Gastroesophageal sphincter (tissue), 4 donors: ENCODE measurements at regions not wholly inside any gene's neighbourhood (a gene's known extent, or its start where the extent isn't known, plus 50 kb on each side); places are given as distances from the start of the nearest gene placed in this dataset.

Experiments used
- ATAC-seq: fragments of 150-250 bp; one replicate; pipeline ENCODE4 v1.9.1; 2016; ENCODE audit warnings: mild to moderate bottlenecking, moderate library complexity
- H3K27ac ChIP-seq, 4 donors: fragments of 200-600 bp; sonication (generic) in 3 of 4; 1 replicate in 3 of 4; 2 replicates in 1 of 4; pipeline ENCODE4 v1.5.1; 2016 to 2019
- H3K27me3 ChIP-seq: fragments of 200-600 bp; sonication (generic); one replicate; pipeline ENCODE4 v1.5.1; 2019
- H3K36me3 ChIP-seq, 2 donors: fragments of 200-600 bp; sonication (generic); one replicate each; pipeline ENCODE4 v1.5.1; 2019; ENCODE audit warnings: control low read depth in 1 of 2
- H3K4me1 ChIP-seq, 3 donors: fragments of 200-600 bp; sonication (generic); 1 replicate in 2 of 3; 2 replicates in 1 of 3; pipeline ENCODE4 v1.5.1; 2016 to 2019; ENCODE audit warnings: control low read depth in 2 of 3
- H3K4me3 ChIP-seq, 2 donors: fragments of 200-600 bp; sonication (generic); one replicate each; pipeline ENCODE4 v1.5.1; 2019; ENCODE audit warnings: mild to moderate bottlenecking in 1 of 2, moderate library complexity in 1 of 2
- H3K9me3 ChIP-seq, 3 donors: fragments of 200-600 bp; sonication (generic); one replicate each; pipeline ENCODE4 v1.5.1; 2017 to 2019; ENCODE audit warnings: control low read depth in 2 of 3
- EP300 ChIP-seq: sonication (generic); formaldehyde crosslinking; IDR thresholded peaks from one replicate; pipeline ENCODE4 v1.6.1; 2017; ENCODE audit warnings: antibody characterized with exemption, mild to moderate bottlenecking
- POLR2A ChIP-seq, 2 donors: fragments of 450-650 bp; IDR thresholded peaks; one replicate each; pipeline ENCODE4 v1.6.1; 2017; ENCODE audit warnings: antibody characterized with exemption in 2 of 2, mild to moderate bottlenecking in 2 of 2, moderate library complexity in 1 of 2
- POLR2AphosphoS5 ChIP-seq: sonication (generic); formaldehyde crosslinking; IDR thresholded peaks from one replicate; pipeline ENCODE4 v1.6.1; 2017; ENCODE audit warnings: antibody characterized with exemption
- WGBS, 2 donors: methylation state at CpG; one replicate each; pipeline ENCODE4 v1.1.5; 2018; ENCODE audit warnings: low coverage in 1 of 2; 5-methylcytosine and 5-hydroxymethylcytosine counted together
- TF ChIP-seq, protein P1 (sequence below), 4 experiments: fragments of 200-600 bp in 2 of 4; fragments of 450-650 bp in 2 of 4; sonication (generic) in 1 of 4; IDR thresholded peaks; one replicate each; pipeline ENCODE4 v1.5.1; 2017 to 2019; ENCODE audit warnings: antibody characterized with exemption in 4 of 4, mild to moderate bottlenecking in 2 of 4, moderate library complexity in 2 of 4

DNA sequence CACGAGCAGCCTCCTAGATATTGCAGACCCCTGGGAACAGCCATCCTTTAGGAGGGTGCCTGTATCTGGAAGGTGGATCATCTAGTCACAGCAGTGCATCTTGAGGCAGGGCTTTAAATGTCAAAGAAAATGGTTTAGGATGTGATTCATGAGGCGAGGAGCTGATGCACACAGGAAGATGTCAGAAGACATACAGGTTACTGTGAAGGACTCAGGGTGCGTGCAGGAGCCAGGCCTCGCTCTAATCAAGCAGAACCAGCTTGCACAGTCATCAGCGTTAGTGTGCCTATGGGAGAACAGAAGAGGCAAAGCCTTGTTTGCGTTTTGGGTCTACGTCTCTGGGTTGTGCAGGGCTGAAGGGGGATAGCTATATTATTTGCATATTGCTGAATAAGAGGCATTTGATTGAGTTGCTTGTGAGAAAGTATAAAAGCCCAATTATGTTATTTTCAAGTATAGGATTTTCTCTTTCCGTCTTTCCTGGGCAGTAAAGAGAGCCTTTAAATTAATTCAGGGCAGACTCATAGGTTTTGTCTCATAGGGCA is 77.3 kb upstream of the RPH3A start:
- H3K27ac ChIP-seq, result no peak overlapping the region
- H3K36me3 ChIP-seq, result no peaks in the 10 kb centered on the region
- no peak for ATAC-seq
- no peak overlapping the region for H3K4me3 ChIP-seq
- no peaks in the 10 kb centered on the region for H3K9me3 ChIP-seq
- peaks cover 23% of the 10 kb centered on the region for H3K27me3 ChIP-seq
- 72 to 77% methylated on average over 4 to 7 of the region's 8 CpGs for WGBS, 2 donors
- TF ChIP-seq POLR2A (IDR thresholded peaks at IDR 0.05) (no peak), POLR2AphosphoS5 (no peak), EP300 (no peak)
- TF ChIP-seq, protein P1, sequence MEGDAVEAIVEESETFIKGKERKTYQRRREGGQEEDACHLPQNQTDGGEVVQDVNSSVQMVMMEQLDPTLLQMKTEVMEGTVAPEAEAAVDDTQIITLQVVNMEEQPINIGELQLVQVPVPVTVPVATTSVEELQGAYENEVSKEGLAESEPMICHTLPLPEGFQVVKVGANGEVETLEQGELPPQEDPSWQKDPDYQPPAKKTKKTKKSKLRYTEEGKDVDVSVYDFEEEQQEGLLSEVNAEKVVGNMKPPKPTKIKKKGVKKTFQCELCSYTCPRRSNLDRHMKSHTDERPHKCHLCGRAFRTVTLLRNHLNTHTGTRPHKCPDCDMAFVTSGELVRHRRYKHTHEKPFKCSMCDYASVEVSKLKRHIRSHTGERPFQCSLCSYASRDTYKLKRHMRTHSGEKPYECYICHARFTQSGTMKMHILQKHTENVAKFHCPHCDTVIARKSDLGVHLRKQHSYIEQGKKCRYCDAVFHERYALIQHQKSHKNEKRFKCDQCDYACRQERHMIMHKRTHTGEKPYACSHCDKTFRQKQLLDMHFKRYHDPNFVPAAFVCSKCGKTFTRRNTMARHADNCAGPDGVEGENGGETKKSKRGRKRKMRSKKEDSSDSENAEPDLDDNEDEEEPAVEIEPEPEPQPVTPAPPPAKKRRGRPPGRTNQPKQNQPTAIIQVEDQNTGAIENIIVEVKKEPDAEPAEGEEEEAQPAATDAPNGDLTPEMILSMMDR (IDR thresholded peaks at IDR 0.05), result no peak
- no peaks in the 10 kb centered on the region for H3K4me1 ChIP-seq

DNA sequence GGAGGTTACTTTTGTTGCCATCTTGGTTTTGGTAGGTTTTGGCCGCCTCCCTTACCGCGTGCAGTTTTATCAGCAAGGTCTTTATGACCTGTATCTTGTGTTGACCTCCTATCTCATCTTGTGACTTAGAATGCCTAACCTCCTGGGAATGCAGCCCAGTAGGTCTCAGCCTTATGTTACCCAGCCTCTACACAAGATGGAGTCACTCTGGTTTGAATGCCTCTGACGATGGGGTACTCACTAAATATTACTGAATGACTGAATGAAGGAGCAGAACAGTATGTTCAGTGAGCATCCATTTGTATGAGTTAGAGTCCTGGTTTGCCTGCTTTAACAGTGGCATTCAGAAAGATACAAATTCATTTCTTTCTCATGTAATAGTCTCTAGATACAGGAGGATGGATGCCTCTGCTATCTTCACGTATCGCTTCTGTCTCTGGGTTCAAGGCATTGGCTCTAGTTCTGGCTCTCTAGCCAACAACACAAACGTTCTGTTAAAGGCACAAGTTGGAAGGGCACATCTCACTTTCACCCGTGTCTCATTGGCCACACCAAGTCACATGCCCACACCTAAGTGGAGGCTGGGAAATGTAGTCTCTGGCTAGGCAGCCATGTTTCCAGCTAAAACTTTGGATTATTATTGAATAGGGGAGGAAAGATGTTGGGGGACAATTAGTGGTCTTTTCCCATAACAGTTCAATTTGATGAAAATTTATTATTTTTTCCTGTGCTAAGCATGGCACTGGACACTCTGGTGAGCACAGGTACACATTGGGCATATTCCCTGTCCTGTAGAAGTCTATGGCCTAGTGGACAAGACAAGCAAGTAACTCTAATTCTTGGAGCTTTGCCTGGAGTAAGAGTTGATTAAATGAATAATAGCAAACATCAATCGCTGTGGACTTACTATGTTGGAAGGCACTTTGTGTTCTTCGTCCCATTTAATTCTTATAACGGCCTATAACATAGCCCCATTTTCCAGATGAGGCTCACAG is 75.2 kb upstream of the RPH3A start:
- Histone ChIP-seq H3K36me3 (no peaks in the 10 kb centered on the region), H3K27ac (no peak overlapping the region), H3K4me1 (no peaks in the 10 kb centered on the region), H3K4me3 (no peak overlapping the region), H3K9me3 (peaks cover 0 to 14% (median 0%) of the 10 kb centered on the region in 3 donors), H3K27me3 (peaks cover 14% of the 10 kb centered on the region)
- WGBS, 2 donors, result 63 to 65% methylated on average over 9 to 11 of the region's 11 CpGs
- no peak for ATAC-seq
- TF ChIP-seq, protein P1 (IDR thresholded peaks at IDR 0.05), result no peak
- TF ChIP-seq POLR2A (IDR thresholded peaks at IDR 0.05) (no peak), POLR2AphosphoS5 (no peak), EP300 (no peak)

DNA sequence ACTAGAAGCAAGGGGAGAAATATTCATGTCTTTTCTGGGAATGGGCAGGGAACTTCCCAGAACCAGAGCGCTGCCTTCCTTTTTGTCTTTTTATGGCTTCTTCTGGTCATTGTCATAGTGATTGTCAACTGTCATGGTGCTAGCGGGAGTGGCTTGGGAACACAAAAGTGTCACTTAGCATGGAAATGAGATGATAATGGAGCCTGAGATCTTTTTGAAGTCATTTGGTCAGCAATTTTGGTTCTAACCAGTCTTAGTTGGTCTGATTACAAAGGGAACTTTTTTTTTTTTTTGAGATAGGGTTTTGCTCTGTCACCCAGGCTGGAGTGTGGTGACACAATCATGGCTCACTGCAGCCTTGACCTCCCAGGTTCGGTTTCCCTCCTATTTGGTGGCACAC is 62.7 kb upstream of the RPH3A start:
- no peak for ATAC-seq
- 80 to 86% methylated on average over 3 of the region's 3 CpGs for WGBS, 2 donors
- no peaks in the 10 kb centered on the region for H3K9me3 ChIP-seq
- H3K27ac ChIP-seq, result no peak overlapping the region
- no peak overlapping the region for H3K4me3 ChIP-seq
- no peaks in the 10 kb centered on the region for H3K36me3 ChIP-seq
- no peaks in the 10 kb centered on the region for H3K4me1 ChIP-seq
- TF ChIP-seq, protein P1 (IDR thresholded peaks at IDR 0.05), result no peak
- TF ChIP-seq POLR2A (IDR thresholded peaks at IDR 0.05), result no peak
- no peak for TF ChIP-seq EP300
- TF ChIP-seq POLR2AphosphoS5, result no peak
- peaks cover 20% of the 10 kb centered on the region for H3K27me3 ChIP-seq

DNA sequence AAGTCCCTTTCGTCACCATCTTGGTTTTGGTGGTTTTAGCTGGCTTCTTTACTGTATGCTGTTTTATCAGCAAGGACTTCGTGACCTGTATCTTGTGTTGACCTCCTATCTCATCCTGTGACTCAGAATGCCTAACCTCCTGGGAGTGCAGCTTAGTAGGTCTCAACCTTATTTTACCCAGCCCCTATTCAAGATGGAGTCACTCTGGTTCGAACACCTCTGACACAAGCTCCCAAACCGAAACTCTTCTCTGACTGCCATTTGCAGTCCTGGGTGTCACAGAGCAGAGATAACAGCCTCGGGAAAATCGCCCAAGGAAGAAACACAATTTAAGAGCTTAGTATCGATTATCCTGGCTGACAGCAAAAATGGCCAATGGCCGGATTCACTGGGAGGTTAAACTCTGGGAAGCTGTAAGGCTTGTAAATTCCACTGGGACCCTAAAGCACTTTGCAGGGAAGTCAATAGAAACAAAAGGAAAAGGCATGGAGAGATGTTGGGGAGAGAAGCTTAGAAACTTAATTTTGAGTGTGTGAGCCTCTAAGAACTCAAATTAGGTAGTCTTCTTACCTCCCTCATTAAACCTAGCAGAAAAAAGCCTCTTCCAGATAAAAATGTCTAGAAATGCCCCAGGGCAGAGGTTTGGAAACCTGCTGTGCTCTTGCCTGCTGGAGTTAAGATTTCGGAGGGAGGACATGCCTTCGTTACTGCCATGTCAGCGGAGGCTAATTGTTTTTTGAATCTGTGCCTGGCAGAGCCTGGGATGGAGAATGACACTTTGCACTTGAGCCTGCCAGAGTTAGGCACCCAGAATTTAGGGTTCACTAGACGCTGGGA is 56.5 kb upstream of the RPH3A start:
- no peaks in the 10 kb centered on the region for H3K4me1 ChIP-seq
- TF ChIP-seq EP300 (no peak), POLR2A (IDR thresholded peaks at IDR 0.05) (no peak), POLR2AphosphoS5 (no peak)
- TF ChIP-seq, protein P1 (IDR thresholded peaks at IDR 0.05), result no peak
- 42 to 68% methylated on average over 8 to 12 of the region's 12 CpGs for WGBS, 2 donors
- no peak for ATAC-seq
- H3K4me3 ChIP-seq, result no peak overlapping the region
- peaks cover 47% of the 10 kb centered on the region for H3K27me3 ChIP-seq
- no peak overlapping the region for H3K27ac ChIP-seq
- H3K36me3 ChIP-seq, result no peaks in the 10 kb centered on the region
- no peaks in the 10 kb centered on the region for H3K9me3 ChIP-seq
